ENCODE measurements at regions not wholly inside any gene's neighbourhood (a gene's known extent, or its start where the extent isn't known, plus 50 kb on each side); places are given as distances from the start of the nearest gene placed in this dataset.

DNA sequence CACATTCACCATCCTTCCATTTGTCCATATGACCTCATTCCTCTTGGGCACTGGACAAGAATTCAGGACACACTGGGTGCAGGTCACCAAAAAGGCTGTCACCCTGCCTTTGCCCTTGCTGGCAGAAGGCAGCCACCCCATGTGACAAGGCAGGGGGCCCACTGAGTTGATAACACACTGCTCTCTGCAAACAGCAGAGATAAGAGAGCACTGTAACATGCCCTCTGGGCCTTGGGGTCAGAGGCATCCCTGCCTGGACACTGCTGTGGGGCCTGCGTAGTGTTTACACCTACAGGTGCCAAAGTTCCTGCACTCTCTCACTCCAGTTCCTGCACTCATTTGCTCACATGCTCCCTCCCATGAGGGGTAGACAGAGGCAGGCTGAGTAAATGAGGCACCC is 344.7 kb upstream of the TCF4 start:
- H3K4me3 ChIP-seq (ENCODE audit: low read length), result no peak overlapping the region
- peaks cover 6% of the 10 kb centered on the region for H3K9me3 ChIP-seq (ENCODE audit: control insufficient read depth, low read depth, low read length)
- H3K27ac ChIP-seq (ENCODE audit: low read length), result no peak overlapping the region
- no peaks in the 10 kb centered on the region for H3K27me3 ChIP-seq (ENCODE audit: control insufficient read depth, insufficient read depth, low read length)
- no peaks in the 10 kb centered on the region for H3K36me3 ChIP-seq (ENCODE audit: control insufficient read depth, low read depth, low read length)
- no peaks in the 10 kb centered on the region for H3K4me1 ChIP-seq (ENCODE audit: control insufficient read depth, low read depth, low read length)
- H3K9ac ChIP-seq (ENCODE audit: low read length), result no peak overlapping the region

DNA sequence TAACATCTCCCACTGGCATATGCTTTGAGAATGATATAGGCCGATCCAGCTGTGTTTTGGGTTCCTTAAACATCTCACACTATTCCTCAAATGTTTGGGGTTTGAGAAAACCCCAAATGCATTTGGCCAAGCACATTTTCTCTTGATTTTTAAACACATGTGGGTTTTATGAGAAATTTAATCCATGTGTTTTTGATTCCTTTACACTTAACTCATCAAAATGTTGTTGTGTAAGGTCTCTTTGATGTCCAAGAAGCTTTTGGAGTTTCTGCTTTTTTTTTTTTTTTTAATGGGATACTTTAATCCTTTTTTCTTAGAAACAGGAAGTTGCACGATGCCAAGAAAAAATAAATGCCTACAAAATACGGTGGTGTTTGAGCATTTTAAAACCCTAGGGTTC is 339.8 kb upstream of the TCF4 start:
- Histone ChIP-seq H3K9me3 (ENCODE audit: control insufficient read depth, low read depth, low read length) (no peaks in the 10 kb centered on the region), H3K27ac (ENCODE audit: low read length) (no peak overlapping the region), H3K27me3 (ENCODE audit: control insufficient read depth, insufficient read depth, low read length) (no peaks in the 10 kb centered on the region), H3K36me3 (ENCODE audit: control insufficient read depth, low read depth, low read length) (no peaks in the 10 kb centered on the region), H3K4me3 (ENCODE audit: low read length) (no peak overlapping the region), H3K4me1 (ENCODE audit: control insufficient read depth, low read depth, low read length) (no peaks in the 10 kb centered on the region), H3K9ac (ENCODE audit: low read length) (no peak overlapping the region)

DNA sequence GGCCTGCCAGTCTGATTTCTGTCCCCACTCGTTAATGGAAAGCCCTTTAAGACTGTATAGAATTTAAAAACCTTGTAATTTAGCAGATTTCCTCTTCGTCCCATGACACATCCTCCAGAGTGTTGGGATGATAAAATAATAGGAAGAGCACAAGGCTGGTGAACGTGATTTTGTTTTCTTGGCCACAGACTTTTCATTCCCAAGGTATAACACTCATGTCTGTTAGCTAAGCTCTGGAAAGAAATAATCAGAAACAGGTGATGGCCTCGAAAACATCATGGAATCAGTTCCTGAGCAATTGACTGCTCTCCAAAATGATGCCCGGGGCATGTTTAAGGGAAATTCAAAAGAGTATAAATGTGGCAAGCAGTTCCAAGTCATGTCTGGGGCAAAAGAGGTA is 337.8 kb upstream of the TCF4 start:
- Histone ChIP-seq H3K27ac (ENCODE audit: low read length) (no peak overlapping the region), H3K9me3 (ENCODE audit: control insufficient read depth, low read depth, low read length) (no peaks in the 10 kb centered on the region), H3K9ac (ENCODE audit: low read length) (no peak overlapping the region), H3K4me1 (ENCODE audit: control insufficient read depth, low read depth, low read length) (no peaks in the 10 kb centered on the region), H3K36me3 (ENCODE audit: control insufficient read depth, low read depth, low read length) (no peaks in the 10 kb centered on the region), H3K4me3 (ENCODE audit: low read length) (no peak overlapping the region), H3K27me3 (ENCODE audit: control insufficient read depth, insufficient read depth, low read length) (no peaks in the 10 kb centered on the region)

DNA sequence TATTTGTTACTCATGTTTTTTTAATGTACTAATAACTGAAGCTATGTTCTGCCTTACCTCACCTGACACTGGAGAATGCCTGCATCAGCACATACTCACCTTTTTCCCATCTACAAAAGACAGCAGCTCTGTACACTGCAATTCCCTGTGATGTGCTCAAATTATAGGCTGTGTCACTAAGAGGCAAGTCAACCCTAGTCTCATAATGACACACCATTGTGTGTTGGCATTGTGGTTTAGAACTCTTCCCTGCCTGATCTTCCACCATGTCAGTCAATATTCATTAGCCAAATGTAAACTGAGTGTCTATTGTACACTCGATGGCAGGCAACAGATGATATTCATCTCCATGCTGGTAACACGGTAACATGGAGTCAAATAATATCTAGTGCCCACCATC is 332.1 kb upstream of the TCF4 start:
- H3K27me3 ChIP-seq (ENCODE audit: control insufficient read depth, insufficient read depth, low read length), result no peaks in the 10 kb centered on the region
- H3K27ac ChIP-seq (ENCODE audit: low read length), result no peak overlapping the region
- no peaks in the 10 kb centered on the region for H3K9me3 ChIP-seq (ENCODE audit: control insufficient read depth, low read depth, low read length)
- no peaks in the 10 kb centered on the region for H3K36me3 ChIP-seq (ENCODE audit: control insufficient read depth, low read depth, low read length)
- H3K4me3 ChIP-seq (ENCODE audit: low read length), result no peak overlapping the region
- no peak overlapping the region for H3K9ac ChIP-seq (ENCODE audit: low read length)
- no peaks in the 10 kb centered on the region for H3K4me1 ChIP-seq (ENCODE audit: control insufficient read depth, low read depth, low read length)

DNA sequence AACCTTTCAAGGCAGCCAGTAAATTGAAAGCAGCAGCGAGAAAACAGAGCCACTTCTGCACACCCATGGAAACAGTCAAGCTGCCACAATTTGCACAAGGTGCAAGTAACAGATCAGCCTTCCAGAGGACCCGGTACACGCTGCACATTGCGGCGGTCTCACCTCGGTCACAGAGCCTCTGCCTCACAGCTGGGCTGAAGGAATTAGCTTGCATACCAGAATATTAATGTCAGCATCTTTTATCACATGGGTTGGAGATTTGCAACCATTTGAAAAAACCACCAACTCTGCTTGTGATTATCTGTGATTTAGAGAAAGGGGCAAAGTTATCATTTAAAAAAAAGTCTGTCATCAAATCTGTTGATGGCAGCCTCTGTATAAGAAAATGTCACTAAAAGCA is 330.5 kb upstream of the TCF4 start:
- no peak overlapping the region for H3K4me3 ChIP-seq (ENCODE audit: low read length)
- no peaks in the 10 kb centered on the region for H3K4me1 ChIP-seq (ENCODE audit: control insufficient read depth, low read depth, low read length)
- no peaks in the 10 kb centered on the region for H3K9me3 ChIP-seq (ENCODE audit: control insufficient read depth, low read depth, low read length)
- H3K36me3 ChIP-seq (ENCODE audit: control insufficient read depth, low read depth, low read length), result no peaks in the 10 kb centered on the region
- no peak overlapping the region for H3K27ac ChIP-seq (ENCODE audit: low read length)
- no peak overlapping the region for H3K9ac ChIP-seq (ENCODE audit: low read length)
- no peaks in the 10 kb centered on the region for H3K27me3 ChIP-seq (ENCODE audit: control insufficient read depth, insufficient read depth, low read length)

DNA sequence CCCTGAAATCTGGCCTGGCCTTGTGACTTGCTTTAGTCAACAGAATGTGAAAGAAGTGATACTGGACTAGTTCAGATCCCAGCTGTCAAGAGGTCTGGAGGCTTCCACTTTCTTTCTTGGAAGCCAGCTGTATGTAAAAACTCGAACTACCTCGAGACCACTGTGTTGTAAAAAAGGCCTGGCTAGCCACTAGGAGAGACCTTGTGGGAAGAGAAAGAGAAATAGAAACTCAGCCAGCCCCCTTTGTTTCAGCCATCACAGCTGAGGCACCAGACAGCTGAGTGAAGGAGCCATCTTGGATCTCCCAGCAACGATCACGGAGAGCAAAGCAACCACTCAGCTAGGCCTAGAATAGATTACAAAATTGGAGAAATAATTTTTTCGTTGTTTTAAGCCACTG is 324.9 kb upstream of the TCF4 start:
- H3K9ac ChIP-seq (ENCODE audit: low read length), result no peak overlapping the region
- H3K9me3 ChIP-seq (ENCODE audit: control insufficient read depth, low read depth, low read length), result no peaks in the 10 kb centered on the region
- H3K27ac ChIP-seq (ENCODE audit: low read length), result no peak overlapping the region
- no peaks in the 10 kb centered on the region for H3K36me3 ChIP-seq (ENCODE audit: control insufficient read depth, low read depth, low read length)
- no peaks in the 10 kb centered on the region for H3K27me3 ChIP-seq (ENCODE audit: control insufficient read depth, insufficient read depth, low read length)
- no peak overlapping the region for H3K4me3 ChIP-seq (ENCODE audit: low read length)
- peaks cover 4% of the 10 kb centered on the region for H3K4me1 ChIP-seq (ENCODE audit: control insufficient read depth, low read depth, low read length)

DNA sequence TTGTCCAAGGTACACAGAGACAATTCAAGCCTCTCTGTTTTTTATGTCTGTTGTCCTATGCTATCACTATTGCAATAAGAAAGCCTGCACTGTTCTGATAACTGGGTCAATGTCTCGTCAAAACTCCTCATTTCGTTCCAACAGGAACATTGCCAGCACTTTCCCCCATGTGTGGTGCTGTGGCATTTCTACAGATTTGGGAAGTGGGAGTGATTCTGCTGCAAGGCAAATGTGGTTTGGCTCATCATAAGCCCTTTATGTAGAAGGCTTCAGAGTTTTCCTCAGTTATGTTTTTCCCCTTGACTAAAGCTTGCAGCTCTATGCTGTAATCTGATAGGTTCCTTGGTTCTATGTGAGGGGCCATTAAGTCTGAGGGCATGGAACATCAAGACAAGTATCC is 324.1 kb upstream of the TCF4 start:
- no peaks in the 10 kb centered on the region for H3K36me3 ChIP-seq (ENCODE audit: control insufficient read depth, low read depth, low read length)
- H3K27ac ChIP-seq (ENCODE audit: low read length), result no peak overlapping the region
- H3K9ac ChIP-seq (ENCODE audit: low read length), result no peak overlapping the region
- H3K4me3 ChIP-seq (ENCODE audit: low read length), result no peak overlapping the region
- H3K4me1 ChIP-seq (ENCODE audit: control insufficient read depth, low read depth, low read length), result peaks cover 9% of the 10 kb centered on the region
- no peaks in the 10 kb centered on the region for H3K27me3 ChIP-seq (ENCODE audit: control insufficient read depth, insufficient read depth, low read length)
- no peaks in the 10 kb centered on the region for H3K9me3 ChIP-seq (ENCODE audit: control insufficient read depth, low read depth, low read length)

DNA sequence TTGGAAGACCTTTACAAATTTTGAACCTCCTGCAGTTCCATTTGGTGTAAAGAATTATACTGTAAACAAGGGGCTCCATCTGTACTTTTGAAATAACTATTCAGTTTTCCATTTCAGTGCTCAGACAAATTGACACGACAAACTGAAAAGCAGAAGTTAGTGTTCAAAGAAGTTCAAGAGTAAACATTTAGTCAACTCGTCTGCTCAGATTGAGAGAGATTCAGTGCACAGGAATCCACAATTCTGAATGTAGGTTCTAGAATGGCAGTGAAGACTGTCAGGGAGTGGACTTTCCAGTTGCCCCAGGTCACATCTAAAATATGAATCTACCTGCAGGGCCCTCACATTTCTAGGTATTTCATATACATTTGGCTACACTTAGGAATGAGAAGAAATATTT is 322.3 kb upstream of the TCF4 start:
- Histone ChIP-seq H3K36me3 (ENCODE audit: control insufficient read depth, low read depth, low read length) (no peaks in the 10 kb centered on the region), H3K9me3 (ENCODE audit: control insufficient read depth, low read depth, low read length) (no peaks in the 10 kb centered on the region), H3K4me1 (ENCODE audit: control insufficient read depth, low read depth, low read length) (peaks cover 9% of the 10 kb centered on the region), H3K27me3 (ENCODE audit: control insufficient read depth, insufficient read depth, low read length) (no peaks in the 10 kb centered on the region), H3K27ac (ENCODE audit: low read length) (no peak overlapping the region), H3K9ac (ENCODE audit: low read length) (no peak overlapping the region), H3K4me3 (ENCODE audit: low read length) (no peak overlapping the region)

DNA sequence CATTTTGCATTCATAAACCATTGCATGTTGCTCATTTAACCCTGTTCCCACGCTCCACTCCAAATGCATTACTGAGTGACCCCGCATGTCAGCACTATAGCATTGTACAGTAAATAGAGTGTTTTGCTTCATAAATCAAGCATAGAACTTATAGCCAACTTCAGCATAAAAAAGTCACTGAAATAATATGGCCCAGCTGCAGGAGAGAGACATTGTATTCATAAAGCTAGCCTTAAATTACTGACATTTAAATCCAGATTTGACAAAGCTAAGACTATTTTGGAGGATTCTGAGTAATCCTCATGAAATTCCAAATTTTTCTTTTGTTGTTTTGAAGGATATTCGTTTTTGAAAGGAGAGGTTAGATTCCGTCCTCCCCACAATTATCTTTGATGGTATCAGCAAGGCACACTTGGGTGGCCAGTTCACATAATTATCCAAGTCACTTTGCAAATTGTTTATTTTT is 320.9 kb upstream of the TCF4 start:
- H3K27ac ChIP-seq (ENCODE audit: low read length), result no peak overlapping the region
- no peaks in the 10 kb centered on the region for H3K36me3 ChIP-seq (ENCODE audit: control insufficient read depth, low read depth, low read length)
- no peak overlapping the region for H3K9ac ChIP-seq (ENCODE audit: low read length)
- H3K9me3 ChIP-seq (ENCODE audit: control insufficient read depth, low read depth, low read length), result no peaks in the 10 kb centered on the region
- H3K4me1 ChIP-seq (ENCODE audit: control insufficient read depth, low read depth, low read length), result peaks cover 9% of the 10 kb centered on the region
- no peak overlapping the region for H3K4me3 ChIP-seq (ENCODE audit: low read length)
- no peaks in the 10 kb centered on the region for H3K27me3 ChIP-seq (ENCODE audit: control insufficient read depth, insufficient read depth, low read length)

DNA sequence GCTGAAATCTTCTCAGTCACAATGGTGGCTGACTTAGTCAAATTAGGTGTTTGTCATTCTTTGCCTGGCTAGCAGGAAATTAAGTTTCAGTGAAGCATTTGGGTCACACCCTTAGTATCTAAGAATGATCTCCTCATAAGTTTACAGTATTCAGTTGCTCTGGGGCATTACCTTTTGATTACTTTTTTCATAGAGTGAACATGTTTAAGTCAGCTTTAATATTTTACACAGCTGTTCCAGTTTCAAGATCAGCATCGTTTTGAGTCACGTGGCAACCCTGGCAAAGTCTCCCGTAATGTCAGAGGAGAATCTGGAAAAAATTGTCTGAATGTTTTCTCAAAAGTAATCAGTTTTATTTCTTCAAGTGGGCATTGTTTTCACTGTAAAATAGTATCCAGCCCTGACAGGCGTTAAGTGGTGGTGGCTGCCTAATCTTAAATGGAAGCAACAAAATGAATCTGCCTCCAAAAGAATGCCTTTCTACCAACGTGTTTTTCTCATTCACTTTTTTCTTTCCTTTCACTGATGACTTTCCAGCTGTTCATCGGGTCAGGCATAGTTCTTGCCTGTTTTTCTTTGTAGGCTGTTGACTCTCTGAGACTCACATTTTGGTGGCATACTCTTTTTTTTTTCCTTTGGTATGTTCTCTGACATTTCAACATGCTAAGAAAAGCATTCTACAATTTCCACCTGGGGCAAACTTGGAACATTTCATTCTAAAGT is 319.6 kb upstream of the TCF4 start:
- no peak overlapping the region for H3K27ac ChIP-seq (ENCODE audit: low read length)
- no peaks in the 10 kb centered on the region for H3K27me3 ChIP-seq (ENCODE audit: control insufficient read depth, insufficient read depth, low read length)
- H3K36me3 ChIP-seq (ENCODE audit: control insufficient read depth, low read depth, low read length), result no peaks in the 10 kb centered on the region
- peaks cover 9% of the 10 kb centered on the region for H3K4me1 ChIP-seq (ENCODE audit: control insufficient read depth, low read depth, low read length)
- H3K9ac ChIP-seq (ENCODE audit: low read length), result no peak overlapping the region
- no peak overlapping the region for H3K4me3 ChIP-seq (ENCODE audit: low read length)
- no peaks in the 10 kb centered on the region for H3K9me3 ChIP-seq (ENCODE audit: control insufficient read depth, low read depth, low read length)

DNA sequence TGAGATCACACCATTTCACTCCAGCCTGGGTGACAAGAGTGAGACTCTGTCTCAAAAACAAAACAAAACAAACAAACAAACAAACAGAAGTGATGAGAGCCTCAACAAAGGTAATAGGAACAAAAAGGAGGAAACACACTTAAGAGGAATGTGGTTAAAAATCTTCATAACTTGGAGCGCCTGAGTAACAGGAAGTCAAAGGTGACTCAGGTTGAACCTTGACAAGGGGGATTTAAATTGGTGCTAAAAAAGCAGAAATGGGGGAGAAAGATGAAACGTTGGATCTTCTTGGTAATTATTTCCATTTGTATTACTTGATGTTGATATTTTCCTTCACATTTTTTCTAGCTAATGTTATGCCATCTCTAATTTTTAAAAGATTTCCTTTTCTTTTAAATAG is 318.5 kb upstream of the TCF4 start:
- no peak overlapping the region for H3K9ac ChIP-seq (ENCODE audit: low read length)
- peaks cover 9% of the 10 kb centered on the region for H3K4me1 ChIP-seq (ENCODE audit: control insufficient read depth, low read depth, low read length)
- no peaks in the 10 kb centered on the region for H3K36me3 ChIP-seq (ENCODE audit: control insufficient read depth, low read depth, low read length)
- H3K4me3 ChIP-seq (ENCODE audit: low read length), result no peak overlapping the region
- H3K9me3 ChIP-seq (ENCODE audit: control insufficient read depth, low read depth, low read length), result no peaks in the 10 kb centered on the region
- H3K27me3 ChIP-seq (ENCODE audit: control insufficient read depth, insufficient read depth, low read length), result no peaks in the 10 kb centered on the region
- no peak overlapping the region for H3K27ac ChIP-seq (ENCODE audit: low read length)

DNA sequence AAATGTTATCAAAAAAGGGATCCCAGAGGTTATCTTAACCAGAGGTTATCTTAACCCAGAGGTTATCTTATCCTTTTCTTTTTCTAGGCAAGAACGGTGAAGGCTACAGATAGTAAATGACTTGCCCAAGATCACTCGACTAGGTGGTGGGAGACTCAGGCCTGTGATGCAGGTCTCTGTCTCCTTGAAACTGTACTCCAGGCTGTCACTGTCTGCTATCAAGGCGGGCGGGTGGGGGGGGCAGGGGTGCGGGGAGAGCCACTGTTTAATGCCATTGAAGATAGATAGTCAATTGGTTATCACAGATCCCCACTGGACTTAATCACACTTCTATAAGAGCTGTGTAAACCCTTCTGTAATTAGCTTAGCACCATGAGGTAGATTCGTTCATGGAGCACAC is 315.9 kb upstream of the TCF4 start:
- Histone ChIP-seq H3K9ac (ENCODE audit: low read length) (no peak overlapping the region), H3K27ac (ENCODE audit: low read length) (no peak overlapping the region), H3K4me1 (ENCODE audit: control insufficient read depth, low read depth, low read length) (peaks cover 6% of the 10 kb centered on the region), H3K4me3 (ENCODE audit: low read length) (no peak overlapping the region), H3K36me3 (ENCODE audit: control insufficient read depth, low read depth, low read length) (no peaks in the 10 kb centered on the region), H3K9me3 (ENCODE audit: control insufficient read depth, low read depth, low read length) (no peaks in the 10 kb centered on the region), H3K27me3 (ENCODE audit: control insufficient read depth, insufficient read depth, low read length) (no peaks in the 10 kb centered on the region)
